Sigmoid colon (tissue), 4 donors: ENCODE measurements at regions not wholly inside any gene's neighbourhood (a gene's known extent, or its start where the extent isn't known, plus 50 kb on each side); places are given as distances from the start of the nearest gene placed in this dataset.

Source experiments
- EP300 ChIP-seq, 4 donors: sonication (generic); formaldehyde crosslinking; IDR thresholded peaks; one replicate each; pipeline ENCODE4 v1.6.1; 2017; ENCODE audit warnings: antibody characterized with exemption in 4 of 4
- POLR2AphosphoS5 ChIP-seq, 4 donors: sonication (generic); formaldehyde crosslinking; IDR thresholded peaks; one replicate each; pipeline ENCODE4 v1.6.1; 2017; ENCODE audit warnings: antibody characterized with exemption in 4 of 4
- TF ChIP-seq, protein P1 (sequence below), 4 experiments: fragments of 450-650 bp in 3 of 4; fragments of 200-600 bp in 1 of 4; IDR thresholded peaks; one replicate each; pipeline ENCODE4 v1.5.1; 2016 to 2019; ENCODE audit warnings: antibody characterized with exemption in 4 of 4, mild to moderate bottlenecking in 3 of 4, moderate library complexity in 2 of 4

DNA sequence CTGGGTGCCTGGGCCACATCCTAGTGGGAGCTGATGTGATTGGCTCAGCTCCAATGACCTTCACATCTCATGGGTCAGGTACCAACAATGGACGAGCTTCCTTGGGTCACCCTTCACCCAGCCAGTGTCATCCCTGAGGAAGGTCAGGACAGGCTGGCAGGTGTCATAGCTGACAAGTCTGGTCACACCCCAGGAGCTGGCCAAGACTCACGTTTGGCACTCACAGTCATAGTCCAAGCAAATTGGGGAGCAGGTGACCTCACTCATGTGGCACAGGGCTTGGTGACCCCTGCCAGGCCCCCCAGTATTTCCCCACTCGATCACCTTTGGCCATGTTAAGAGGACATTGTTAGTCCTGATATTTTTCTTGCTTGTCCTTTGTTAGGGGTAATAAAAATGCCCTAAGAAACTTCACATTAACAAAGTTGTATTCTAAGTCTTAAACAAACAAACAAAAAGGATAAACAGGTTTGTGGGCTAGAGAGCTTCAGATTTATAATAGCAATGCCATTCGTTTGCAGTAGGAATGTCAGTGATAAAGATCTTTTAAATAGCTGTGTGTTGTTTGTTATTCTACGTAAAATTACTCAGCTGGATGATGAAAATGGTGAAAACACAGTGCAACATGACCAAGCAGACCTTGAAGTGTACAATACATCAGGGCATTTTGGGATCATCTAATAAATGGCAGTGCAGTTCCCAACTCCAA, 79.5 kb upstream of the POMGNT2 start:
- TF ChIP-seq EP300 (IDR thresholded peaks at IDR 0.05) (no peak), POLR2AphosphoS5 (IDR thresholded peaks at IDR 0.05) (no peak)
- TF ChIP-seq, protein P1, sequence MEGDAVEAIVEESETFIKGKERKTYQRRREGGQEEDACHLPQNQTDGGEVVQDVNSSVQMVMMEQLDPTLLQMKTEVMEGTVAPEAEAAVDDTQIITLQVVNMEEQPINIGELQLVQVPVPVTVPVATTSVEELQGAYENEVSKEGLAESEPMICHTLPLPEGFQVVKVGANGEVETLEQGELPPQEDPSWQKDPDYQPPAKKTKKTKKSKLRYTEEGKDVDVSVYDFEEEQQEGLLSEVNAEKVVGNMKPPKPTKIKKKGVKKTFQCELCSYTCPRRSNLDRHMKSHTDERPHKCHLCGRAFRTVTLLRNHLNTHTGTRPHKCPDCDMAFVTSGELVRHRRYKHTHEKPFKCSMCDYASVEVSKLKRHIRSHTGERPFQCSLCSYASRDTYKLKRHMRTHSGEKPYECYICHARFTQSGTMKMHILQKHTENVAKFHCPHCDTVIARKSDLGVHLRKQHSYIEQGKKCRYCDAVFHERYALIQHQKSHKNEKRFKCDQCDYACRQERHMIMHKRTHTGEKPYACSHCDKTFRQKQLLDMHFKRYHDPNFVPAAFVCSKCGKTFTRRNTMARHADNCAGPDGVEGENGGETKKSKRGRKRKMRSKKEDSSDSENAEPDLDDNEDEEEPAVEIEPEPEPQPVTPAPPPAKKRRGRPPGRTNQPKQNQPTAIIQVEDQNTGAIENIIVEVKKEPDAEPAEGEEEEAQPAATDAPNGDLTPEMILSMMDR (IDR thresholded peaks at IDR 0.05): no peak
